ENCODE measurements at regions not wholly inside any gene's neighbourhood (a gene's known extent, or its start where the extent isn't known, plus 50 kb on each side); places are given as distances from the start of the nearest gene placed in this dataset.
"Not testable (repeated sequence)": the region's sequence is repeated elsewhere in the genome, so short reads cannot be mapped to it uniquely, and the experiment has no call there.

DNA sequence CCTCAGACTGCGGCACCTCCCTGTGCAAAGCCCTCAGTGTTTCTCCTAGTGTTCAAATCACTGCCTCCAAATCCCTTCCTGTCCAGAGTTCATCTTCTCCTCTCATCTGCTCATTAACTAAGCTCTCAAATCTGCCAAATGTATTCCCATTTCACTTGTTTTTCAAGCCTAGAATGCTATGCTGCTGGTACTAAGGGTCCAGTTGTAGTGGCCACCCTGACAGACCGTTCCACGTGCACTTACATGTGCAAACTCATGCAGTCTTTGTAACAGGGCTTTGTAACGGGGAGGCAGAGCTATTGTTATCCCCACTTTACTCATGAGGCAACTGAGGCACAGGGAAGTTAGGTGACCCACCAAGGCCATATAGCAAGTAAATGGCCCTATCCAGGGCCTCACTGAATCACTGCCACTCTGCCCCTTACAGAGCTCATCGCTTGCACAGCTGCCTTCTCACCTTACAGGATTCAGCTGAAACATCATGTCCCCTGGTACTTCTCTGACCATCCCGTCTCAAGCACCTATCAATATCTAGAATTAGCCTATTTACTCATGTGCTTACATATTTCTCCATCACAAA is 153.0 kb upstream of the PDE1C start:
- DNase-seq (ENCODE audit: low spot score): peak; percentile 15

DNA sequence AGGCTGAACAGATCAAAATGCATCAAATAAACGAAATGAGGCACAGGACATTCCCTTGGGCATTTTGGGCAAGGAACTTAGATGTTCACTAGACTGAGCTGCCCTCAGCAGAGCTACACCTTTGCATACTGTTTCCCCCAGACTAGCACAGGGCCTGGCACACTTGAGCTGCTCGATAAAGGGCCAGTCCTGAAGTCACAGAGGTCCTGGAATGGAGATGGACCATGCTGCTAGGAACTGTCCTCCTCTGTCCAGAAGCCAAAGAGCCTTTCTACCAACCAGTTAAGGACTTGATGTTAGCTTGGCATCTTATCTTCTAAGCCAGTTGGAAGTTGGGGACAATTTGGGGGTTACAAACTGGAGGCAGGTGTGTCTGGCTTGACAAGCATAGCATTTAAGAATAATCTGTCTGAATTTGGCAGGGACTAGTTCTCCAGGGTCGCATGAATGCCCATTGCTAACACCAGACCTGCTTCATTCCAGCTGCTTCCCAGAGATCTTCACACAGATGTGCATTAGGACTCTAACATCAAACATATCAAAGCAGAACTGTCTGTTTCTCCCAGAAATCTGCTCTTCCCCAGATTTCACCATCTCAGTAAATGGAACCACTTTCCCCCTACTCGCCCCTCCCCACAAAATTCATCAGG is 152.2 kb upstream of the PDE1C start:
- no peak for DNase-seq (ENCODE audit: low spot score)

DNA sequence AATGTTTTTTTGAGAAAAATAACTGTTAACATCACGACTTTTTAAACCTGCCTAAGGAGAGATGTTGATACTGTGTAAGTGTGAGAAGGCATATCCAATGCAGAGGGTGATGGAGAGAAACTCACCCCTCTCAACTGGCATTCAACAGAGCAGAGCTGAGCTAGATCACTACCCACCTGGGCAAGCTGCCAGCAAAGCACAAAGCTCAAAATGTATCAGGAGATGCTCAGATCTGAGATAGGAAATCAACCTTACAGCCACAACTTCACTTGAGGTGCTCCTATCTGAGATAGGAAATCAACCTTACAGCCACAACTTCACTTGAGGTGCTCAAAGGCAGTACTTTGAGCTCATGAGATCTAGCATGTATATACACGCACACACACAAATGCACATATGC is 151.5 kb upstream of the PDE1C start:
- peak; percentile 13 for DNase-seq (ENCODE audit: low spot score)

GRCh38 chr7:32221056-32221455 is 150.8 kb upstream of the PDE1C start:
- DNase-seq (ENCODE audit: low spot score): no peak

- DNase-seq (ENCODE audit: low spot score): peak; percentile 1
Measured at GRCh38 chr7:32219831-32220230, 149.6 kb upstream of the PDE1C start.

- DNase-seq (ENCODE audit: low spot score): peak; percentile 13
Measured at GRCh38 chr7:32219416-32219815, 149.2 kb upstream of the PDE1C start.

DNA sequence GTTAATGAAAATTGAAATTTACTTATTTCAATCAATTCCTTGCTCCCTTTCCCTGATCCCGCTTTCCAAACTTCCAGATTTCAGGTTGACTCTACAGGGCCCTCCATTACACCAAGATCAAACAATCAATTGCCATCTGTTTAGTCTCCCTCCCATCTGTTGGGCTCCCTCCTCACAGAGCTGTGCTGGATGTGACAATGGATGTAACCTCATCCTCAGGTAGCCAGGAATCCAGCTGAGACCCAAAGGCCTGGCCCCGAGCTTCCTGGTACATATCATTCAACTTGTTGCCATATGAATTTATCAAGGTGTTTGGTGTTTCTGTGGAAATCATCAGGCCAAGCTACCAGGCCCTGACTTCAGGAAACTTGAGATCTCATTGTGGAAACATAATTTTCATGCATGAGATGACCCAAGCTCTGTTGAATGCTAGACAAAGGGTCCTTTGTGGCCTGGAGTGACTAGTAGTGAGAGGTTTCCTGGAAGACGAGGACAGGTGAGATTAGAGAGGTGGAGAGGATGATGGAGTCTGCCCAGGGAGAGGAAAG is 148.6 kb upstream of the PDE1C start:
- no peak for DNase-seq (ENCODE audit: low spot score)

DNA sequence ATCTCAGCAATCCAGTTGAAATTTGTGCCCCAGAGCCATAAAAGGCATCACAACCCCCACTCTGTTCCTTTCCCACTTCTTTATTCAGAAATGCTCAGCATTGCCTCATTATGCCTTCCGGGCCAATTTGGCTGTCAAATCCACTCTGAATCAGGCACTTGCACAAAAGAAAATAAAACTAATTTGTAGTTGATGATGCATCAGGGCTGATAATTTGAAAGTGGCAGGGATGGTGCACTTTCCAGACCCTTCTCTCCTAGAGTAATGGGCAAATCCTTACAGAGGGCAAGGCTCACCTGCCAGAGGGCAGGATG is 147.9 kb upstream of the PDE1C start:
- DNase-seq (ENCODE audit: low spot score): no peak

DNA sequence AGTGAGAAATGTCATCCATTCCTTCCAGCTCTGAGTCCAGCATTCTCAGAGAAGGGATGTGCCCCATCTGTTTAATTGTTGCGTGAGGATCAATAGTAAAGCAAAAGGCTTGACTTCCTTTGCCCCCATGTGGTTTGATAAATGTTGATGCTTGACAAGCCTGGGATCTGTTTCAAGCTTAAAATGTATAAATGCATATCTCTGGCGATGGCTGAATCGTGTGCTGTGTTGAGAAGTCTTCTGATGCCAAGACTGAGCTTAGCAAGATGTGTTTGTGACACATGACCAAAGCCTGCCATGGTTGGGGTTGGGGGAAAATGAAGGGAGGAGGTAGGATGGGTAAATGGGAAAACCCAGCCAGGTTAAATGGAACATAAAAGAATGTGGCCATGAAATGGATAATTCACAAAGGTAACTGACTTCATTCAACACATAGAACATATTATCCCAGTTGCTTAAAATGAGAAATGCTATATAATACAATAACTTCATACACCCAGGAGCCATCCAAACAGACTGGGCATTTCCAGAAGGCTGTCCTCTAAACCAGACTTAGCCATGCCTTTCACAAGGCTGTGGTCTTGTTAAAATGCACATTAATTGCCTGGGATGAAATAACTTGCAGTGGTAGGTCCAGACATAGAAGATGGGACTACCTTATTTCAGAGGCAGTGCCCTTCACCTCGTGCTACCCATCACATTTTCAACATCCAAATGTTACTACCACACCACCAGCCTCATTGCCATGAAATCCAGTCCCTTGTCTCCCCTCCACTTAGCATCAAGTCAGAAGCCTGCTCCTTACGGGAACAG is 147.3 kb upstream of the PDE1C start:
- DNase-seq (ENCODE audit: low spot score): no peak

GRCh38 chr7:32216759-32217158 is 146.6 kb upstream of the PDE1C start:
- DNase-seq (ENCODE audit: low spot score): no peak

- no peak for DNase-seq (ENCODE audit: low spot score)
Measured at GRCh38 chr7:32215697-32216096, 145.5 kb upstream of the PDE1C start.

- no peak for DNase-seq (ENCODE audit: low spot score)
Measured at GRCh38 chr7:32214913-32215312, 144.7 kb upstream of the PDE1C start.

DNA sequence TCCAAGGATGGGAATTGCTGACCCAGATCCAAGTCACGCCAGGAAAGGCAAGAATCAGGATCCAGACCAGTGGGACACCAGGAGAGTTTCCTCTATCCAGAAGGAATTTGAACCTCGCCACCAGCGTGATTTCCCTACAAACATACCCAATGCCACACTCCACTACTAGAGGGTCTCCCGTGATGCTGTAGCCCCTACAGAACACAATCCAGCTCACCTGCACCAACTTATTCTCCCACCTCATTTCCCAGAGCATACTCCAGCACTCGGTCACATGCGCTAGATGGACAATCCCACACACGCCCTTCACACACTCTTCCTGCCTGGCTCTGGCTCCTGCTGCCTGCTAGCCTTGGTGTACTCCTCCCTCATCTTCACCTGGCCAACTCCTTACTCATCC is 142.1 kb upstream of the PDE1C start:
- DNase-seq (ENCODE audit: low spot score): no peak

- peak; percentile 75 for DNase-seq (ENCODE audit: low spot score)
Measured at GRCh38 chr7:32206987-32207386, 136.8 kb upstream of the PDE1C start.

DNA sequence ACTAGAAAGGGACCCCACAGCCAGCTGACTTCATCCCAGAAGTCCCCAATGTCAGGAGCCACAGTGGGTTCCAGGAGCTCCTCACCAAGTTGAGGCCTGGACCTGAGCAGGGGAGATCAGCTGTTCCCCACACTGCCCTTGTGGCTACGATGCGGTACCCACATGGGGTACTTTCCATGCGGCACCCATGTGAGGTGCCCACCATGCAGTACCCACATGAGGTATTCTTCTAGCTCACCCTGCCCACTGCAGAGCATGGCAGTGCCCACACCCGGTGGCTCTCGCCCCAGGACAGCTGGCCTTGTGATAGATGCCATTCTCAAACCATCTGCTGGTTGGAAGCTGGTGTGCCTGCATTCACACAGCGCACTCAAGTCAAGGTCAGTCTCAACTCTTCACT is 136.3 kb upstream of the PDE1C start:
- DNase-seq (ENCODE audit: low spot score): no peak

DNA sequence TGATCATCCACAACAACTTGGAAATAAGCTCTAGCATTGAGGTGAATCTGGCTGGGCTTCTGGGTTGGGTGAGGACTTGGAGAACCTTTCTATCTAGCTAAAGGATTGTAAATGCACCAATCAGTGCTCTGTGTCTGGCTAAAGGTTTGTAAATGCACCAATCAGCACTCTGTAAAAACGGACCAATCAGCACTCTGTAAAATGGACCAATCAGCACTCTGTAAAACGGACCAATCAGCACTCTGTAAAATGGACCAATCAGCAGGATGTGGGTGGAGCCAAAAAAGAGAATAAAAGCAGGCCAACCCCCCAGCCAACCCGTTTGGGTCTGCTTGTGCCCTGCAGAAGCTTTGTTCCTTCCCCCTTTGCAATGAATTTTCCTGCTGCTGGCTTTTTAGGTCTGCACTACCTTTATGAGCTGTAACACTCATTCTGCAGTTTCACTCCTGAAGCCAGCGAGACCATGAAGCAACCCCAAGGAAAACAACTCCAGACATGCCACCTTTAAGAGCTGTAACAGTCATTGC is 135.2 kb upstream of the PDE1C start:
- DNase-seq (ENCODE audit: low spot score): not testable (repeated sequence)

GRCh38 chr7:32204361-32205018 is 134.3 kb upstream of the PDE1C start:
- DNase-seq (ENCODE audit: low spot score): peak; percentile 80

GRCh38 chr7:32200646-32201045 is 130.4 kb upstream of the PDE1C start:
- no peak for DNase-seq (ENCODE audit: low spot score)

- DNase-seq (ENCODE audit: low spot score): no peak
Measured at GRCh38 chr7:32194537-32194936, 124.3 kb upstream of the PDE1C start.

- no peak for DNase-seq (ENCODE audit: low spot score)
Measured at GRCh38 chr7:32191305-32191704, 121.1 kb upstream of the PDE1C start.

- no peak for DNase-seq (ENCODE audit: low spot score)
Measured at GRCh38 chr7:32179567-32179966, 109.4 kb upstream of the PDE1C start.

DNA sequence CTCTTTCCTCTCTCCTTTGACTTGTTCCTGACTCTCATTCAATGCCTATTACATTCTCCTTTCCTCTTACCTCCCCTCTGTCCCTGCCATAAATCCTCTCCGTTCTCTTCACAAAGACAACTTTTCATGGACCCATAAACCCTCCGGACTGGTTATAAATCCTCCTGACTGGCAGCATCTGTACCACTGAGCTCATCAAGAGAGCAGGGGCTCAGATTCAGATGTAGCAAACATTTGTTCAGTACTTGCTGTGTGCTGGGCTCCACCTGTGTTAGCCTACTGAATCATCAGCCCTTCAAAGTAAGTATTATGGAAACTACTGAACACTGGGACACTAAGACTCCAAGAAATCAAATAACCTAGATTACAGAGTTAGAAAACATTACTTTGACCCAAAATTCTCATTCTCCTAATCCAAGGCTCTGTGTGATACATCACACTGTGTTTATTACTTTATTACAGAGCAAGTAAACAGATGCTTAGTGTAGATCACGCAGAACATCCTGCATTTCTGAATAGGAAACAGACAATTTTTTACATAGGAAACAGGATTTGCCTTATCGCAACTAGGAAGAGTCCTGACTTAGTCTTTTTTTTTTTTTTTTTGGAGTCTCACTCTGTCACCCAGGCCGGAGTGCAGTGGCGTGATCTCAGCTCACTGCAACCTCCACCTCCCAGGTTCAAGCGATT is 108.6 kb upstream of the PDE1C start:
- no peak for DNase-seq (ENCODE audit: low spot score)
